ENCODE measurements at regions not wholly inside any gene's neighbourhood (a gene's known extent, or its start where the extent isn't known, plus 50 kb on each side); places are given as distances from the start of the nearest gene placed in this dataset.

DNA sequence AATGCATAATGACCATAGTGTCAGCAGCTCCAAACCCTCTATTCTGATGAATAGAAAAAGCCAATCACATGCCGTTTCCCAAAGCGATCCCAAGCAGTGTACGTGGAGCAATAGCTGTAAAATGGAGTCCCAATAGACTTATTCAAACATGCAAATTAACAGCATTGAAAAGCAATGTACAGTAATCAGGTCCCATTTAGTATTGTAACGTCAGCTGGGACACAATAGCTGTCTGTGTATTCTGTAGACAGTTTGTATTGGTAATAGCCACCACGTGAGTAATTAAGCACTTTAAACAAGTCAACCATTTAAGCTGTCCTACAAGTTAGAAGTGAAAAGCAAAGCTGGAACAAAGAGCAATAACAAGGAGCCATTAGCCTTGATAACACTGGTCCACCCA, 698.2 kb downstream of the PCDH17 start:
- TF ChIP-seq, protein P1, sequence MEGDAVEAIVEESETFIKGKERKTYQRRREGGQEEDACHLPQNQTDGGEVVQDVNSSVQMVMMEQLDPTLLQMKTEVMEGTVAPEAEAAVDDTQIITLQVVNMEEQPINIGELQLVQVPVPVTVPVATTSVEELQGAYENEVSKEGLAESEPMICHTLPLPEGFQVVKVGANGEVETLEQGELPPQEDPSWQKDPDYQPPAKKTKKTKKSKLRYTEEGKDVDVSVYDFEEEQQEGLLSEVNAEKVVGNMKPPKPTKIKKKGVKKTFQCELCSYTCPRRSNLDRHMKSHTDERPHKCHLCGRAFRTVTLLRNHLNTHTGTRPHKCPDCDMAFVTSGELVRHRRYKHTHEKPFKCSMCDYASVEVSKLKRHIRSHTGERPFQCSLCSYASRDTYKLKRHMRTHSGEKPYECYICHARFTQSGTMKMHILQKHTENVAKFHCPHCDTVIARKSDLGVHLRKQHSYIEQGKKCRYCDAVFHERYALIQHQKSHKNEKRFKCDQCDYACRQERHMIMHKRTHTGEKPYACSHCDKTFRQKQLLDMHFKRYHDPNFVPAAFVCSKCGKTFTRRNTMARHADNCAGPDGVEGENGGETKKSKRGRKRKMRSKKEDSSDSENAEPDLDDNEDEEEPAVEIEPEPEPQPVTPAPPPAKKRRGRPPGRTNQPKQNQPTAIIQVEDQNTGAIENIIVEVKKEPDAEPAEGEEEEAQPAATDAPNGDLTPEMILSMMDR (IDR thresholded peaks at IDR 0.05; ENCODE audit: poor library complexity): no peak
- TF ChIP-seq EZH2 (IDR thresholded peaks at IDR 0.05; ENCODE audit: borderline replicate concordance): no peak

Data from hepatocyte (in vitro differentiated cells).